HG03196 (cell line): ENCODE measurements at regions not wholly inside any gene's neighbourhood (a gene's known extent, or its start where the extent isn't known, plus 50 kb on each side); places are given as distances from the start of the nearest gene placed in this dataset.
A peak's percentile ranks its signal among the peaks of the same experiment; 100 is the strongest.
"Not testable (repeated sequence)": the region's sequence is repeated elsewhere in the genome, so short reads cannot be mapped to it uniquely, and the experiment has no call there.

Source experiments
- ATAC-seq: cut with Tn5 transposase; IDR thresholded peaks from one replicate; pipeline ENCODE4 v1.9.1; 2021; ENCODE audit not compliant: unreplicated experiment

DNA sequence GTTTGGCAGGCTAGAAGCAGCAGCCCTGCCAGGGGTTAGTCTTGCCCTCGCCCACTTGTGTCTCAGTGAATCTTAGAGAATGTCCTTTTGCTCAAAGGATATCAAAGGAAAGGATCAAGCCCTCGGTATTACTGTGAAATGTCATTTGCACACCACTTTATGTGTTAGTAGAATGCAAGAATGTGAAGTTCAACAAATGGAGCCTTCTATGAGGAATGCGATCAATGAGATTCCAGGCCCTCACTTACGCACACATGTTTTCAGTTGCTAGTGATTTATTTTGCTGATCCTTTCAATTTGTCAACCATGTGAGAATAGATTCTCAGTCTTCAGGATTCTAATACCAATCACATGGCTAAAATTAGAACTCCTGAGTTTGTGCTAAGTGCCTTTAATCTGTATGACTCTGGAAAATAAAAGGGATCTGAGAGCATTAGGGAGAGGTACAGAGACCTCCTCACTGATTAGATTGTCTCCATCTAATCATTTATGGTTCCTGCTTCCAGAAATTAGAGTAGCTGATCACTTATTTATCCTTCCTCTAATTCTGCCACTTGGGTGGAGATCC, 123.0 kb upstream of the SP4 start:
- no peak for ATAC-seq

DNA sequence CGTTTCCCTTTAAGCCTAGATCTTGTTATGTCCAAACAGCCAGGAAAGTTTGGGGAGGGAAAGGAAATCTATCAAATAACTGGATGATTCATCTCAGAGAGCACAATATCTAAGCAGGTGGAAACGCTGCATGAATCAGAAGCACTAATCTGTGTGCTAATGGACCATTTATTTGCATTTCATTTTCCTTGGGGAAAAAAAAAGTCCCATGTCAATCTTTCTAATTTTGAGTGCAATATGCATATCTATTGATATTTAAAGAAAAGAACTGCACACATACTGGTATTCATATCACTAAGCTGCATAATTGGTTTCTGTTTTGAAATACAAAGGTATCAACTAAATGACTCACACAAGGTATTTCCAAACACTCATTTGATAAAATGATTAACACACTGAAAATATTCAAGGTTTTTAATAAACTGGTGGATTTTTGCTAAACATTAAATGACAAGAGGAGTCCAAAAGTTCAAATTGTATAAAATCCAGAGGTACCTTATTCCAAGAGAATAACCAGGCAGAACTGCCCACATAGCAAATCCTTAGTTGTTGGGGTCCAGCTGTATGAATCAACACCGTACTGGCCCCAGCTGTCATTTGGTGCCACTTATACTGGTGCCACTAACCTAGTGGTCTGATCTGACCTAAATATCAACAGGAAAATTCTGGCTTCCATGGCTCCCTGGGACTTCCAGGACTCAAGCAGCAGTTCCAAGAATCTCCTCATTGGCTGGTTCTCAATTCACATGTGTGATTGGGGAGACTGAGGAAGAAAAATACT, 122.2 kb upstream of the SP4 start:
- no peak for ATAC-seq

DNA sequence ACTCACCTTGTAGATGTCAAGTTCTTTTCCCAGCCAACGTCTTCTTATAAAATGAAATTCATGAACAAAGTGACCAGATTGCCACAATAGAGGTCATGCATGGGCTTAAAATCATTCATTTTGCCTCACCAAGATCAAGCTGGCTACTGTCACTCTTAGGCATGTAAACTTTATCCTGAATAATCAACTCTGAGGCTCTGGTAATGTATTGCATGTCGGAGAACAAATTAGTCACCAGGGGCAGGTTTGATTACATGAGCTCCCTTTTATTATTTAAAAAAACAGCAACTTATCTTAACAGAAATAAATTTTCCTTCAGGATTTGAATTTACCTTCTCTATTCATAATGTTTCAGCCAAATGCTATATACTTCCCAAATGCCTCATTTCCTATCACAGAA, 112.9 kb upstream of the SP4 start:
- no peak for ATAC-seq

DNA sequence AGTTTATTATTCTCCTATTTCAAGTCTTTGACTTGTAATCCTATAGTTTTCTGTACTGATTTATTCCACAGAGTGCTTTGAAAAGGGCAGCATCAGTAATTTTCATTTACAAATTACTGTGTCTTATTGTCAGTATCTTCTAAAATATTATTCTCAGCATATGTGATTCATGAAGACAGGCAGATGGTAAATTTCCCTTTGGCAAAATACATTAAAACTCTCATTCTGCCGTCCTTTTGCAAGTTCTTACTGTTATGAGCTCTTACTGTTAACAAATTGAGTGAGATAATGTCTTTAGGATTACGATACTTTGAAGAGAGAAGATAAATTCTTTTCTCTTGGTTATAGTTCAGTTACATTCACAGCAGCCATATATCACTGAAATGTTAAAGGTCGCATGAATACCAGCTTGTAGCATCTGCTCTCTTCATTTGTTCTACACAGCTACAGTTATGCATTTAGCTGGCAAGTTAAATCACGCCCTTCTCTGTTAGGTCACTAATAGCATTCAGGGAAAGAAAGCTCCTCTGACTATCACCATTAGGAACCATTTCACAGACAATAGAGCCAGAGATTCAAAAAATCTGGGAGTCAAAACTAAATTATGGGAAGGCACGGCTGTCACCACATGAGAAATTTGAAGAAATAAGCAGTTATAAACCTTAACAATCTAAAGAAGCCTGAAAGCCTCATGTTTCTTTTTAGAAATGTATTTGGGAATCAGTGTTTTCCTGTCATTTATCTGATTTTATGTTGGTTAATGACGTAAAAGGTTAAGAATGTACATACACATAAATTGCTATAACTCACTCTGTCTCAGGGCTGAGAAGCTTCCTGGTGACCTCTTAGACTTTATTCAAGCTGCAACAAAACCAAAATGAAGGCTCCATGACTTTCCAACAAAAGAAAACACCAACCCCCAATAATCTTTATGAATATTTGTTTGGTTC, 109.6 kb upstream of the SP4 start:
- ATAC-seq = no peak

DNA sequence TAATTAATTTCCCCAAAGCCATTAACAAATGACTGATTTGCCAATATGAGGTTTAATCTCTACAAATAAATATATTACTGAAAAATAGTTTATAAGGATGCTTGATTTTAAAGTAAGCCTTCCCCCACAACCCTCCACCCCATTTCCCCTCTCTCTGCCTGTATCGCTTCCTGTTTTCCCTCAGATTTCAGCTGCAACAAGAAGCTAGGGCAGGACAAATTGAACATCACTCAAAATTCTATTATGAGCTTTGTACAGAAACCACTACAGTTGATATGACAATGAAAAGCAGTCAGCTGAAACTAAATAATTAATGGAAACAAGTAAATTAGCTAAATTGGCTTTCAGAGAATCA, 109.0 kb upstream of the SP4 start:
- no peak for ATAC-seq

DNA sequence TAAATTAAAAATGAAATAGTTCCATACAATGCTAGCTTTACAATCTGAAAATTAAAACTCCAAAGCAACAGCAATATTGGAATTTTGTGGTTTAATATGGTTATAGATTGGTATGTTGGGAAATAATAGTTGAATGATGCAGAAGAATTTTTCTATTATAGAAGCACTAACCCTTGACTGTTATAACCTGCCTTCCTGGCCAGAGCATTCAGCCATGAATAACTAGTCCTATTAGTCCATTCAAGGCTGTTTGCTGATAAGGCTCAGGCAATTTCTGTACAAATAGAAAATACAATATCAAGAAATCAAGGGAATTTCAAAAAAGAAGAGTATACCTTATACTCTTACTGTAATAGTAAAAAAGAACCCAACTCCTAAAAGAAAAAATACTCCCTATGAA, 101.6 kb upstream of the SP4 start:
- ATAC-seq = no peak

DNA sequence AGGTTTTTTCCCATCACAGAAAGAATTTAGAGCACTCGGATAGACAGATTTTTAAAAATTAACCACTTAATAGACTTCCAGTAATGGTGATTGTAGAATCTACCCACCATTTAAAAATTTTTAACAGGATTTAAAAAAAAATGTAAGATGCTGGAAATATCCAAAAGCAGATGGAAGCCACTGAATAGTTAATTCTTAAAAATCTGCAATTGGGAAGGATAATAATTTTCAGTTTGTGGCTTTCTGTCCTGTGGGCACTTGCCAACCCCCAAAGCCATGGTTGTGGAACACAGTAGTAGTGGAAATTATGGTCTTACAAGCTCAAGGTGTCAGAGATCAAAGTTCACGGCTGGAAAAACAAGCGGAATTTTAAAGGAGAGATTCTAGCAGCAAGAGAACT, 101.0 kb upstream of the SP4 start:
- ATAC-seq = no peak

DNA sequence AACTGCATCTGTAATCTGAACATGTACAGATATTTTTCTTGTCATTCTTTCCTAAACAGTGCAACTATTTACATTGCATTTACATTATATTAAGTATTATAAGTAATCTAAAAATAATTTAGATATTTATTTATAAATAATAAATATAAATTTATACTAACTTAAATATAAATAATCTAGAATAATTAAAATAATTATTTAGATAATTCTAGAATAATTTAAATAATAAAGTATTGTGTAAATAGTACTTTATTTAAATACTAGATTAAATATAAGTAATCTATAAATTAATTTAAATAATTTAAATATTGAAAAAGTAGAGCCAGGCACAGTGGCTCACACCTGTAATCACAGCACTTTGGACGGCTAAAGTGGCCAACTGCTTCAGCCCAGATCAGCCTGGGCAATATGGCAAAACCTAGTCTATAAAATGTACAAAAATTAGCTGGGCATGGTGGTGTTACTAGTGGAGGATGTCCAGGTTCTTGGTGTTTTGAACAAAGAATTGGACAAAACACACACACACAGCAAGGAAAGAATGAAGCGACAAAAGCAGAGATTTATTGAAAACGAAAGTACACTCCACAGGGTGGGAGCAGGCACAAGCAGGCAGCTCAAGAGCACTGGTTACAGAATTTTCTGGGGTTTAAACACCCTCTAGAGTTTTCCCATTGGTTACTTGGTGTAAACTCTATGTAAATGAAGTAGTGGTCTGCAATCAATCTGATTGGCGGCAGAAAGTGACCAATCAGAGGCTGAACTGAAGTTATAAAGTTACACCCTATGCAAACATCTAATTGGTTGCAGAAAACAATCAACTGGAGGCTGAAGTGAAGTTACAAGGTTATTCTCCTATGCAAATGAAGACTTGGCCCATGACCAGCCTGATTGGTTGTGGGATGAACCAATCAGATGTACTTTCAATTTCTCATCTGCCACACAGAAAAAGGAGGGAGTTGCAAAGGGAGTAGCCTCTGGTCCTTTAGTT, 100.2 kb upstream of the SP4 start:
- no peak for ATAC-seq

DNA sequence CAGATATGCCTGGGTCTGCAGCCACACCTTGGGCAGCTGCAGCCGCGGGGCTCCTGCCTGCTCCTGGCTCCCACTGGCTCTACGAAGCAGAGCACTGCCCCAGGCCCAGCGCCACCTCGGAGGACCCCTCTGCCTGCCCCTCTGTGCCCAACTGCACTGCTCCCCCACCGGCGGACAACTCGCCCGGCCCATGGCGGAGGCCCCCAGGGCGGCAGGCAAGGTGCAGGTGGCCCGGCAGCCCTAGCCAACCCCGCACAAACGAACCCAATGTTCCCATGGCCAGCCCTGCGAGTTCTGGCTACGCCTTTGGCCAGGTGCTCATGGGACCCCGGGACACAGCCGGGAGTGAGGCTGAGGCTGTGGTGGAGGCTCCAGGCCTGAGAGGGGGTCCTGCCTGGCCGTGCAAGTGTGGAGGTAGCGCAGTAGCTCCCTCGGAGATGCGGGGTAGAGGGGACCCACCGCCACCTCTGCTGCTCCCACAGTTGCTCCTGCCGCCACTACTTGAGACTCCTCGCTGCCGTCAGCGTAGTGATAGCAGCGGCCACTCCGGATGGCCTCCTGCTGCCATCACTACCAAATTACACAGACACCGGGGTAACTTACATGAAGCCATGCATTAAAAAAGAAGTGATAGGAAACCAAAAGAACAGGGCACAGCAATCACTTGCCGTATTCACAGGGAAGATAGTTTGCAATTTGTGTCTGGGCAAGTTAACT, 97.3 kb upstream of the SP4 start:
- no peak for ATAC-seq

DNA sequence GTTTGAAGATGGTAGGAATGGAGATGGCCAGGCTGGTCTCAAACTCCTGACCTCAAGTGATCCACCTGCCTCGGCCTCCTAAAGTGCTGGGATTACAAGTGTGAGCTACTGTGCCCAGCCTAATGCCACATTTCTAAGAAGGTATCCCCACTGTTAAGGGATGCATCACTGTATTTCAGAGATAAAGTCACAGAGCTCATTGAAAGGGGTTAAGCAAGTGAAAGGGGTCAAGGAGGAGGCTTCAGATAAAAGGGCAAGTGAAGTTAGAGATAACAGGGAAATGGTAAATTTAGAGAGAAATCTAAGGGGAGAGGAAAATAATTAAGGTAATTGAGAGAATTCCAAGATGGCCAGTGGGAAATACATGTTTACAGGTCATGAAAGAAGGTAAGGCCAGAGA, 93.0 kb upstream of the SP4 start:
- no peak for ATAC-seq

DNA sequence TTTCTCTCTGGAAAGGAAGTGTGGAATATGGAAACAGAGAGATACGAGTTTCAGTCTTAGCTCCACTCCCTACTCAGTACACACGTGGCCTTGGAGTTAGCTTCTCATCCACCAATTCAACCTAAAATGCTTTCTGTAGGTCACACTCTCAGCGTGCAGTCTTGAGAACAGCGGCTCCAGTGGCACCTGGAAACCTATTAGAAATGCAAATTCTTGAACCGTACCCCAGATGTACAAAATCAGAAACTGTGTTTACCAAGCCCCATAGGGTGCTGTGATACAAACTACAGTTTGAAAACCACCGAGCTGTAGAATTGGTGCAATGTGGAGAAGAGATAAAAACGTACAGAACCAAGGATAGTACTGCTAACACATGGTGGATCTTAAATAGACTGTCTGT, 91.1 kb upstream of the SP4 start:
- no peak for ATAC-seq

DNA sequence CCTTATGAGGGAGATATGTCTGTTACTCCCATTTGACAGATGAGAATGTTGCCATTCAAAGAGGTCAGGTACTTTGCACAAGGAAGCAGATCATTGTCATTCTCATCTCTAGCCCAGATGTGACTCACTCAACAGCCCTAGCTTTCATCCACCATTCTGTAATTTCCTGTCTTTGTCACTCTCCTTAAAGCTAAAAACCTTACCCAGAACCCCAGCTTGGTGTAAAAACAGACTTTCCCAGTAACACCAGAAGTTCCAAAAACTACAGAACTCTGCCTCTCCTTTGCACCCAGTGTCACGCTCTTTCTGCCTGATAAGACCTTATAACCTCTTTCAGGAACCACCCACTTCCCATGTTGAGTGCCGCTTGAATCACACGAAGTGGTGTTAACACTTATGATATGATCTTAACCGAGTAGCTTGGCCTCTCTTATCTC, 89.1 kb upstream of the SP4 start:
- ATAC-seq = no peak

DNA sequence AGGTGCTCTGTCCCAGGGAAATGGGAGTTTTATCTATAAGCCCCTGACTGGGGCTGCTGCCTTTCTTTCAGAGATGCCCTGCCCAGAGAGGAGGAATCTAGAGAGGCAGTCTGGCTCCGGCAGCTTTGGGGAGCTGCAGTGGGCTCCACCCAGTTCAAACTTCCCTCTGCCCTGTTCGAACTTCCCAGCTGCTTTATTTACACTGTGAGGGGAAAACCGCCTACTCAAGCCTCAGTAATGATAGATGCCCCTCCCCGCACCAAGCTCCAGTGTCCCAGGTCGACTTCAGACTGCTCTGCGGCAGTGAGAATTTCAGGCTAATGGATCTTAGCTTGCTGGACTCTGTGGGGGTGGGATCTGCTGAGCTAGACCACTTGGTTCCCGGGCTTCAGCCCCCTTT, 83.0 kb upstream of the SP4 start:
- ATAC-seq = not testable (repeated sequence)

DNA sequence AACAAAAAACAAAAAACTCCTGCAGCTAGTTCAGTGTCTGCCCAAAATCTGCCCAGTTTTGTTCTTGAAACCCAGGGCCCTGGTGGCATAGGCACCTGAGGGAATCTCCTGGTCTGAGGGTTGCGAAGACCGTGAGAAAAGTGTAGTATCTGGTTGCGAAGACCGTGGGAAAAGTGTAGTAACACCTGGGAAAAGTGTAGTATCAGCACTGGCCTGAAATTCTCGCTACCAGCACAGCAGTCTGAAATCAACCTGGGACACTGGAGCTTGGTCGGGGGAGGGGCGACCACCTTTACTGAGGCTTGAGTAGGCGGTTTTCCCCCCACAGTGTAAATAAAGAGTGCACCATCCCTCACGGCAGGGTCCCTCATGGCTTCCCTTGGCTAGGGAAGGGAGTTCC, 82.5 kb upstream of the SP4 start:
- no peak for ATAC-seq

DNA sequence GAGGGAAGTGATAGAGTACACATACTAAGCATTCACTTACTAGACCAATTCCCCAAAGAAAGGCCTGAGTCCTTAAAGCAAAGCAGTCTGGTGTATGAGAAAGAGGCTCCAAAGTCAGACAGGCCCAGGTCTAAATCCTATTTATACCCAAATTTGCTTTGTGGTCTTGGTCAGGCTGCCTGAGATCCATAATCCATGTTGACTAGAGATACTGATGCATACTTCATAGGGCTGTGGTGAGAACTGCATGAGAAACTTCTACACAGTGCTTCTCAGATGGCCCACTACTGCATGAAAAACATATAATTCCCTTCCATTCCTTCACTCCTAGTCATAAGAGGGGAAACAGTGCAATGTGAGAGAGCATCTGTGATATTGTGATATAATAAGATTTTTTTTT, 81.6 kb upstream of the SP4 start:
- no peak for ATAC-seq

DNA sequence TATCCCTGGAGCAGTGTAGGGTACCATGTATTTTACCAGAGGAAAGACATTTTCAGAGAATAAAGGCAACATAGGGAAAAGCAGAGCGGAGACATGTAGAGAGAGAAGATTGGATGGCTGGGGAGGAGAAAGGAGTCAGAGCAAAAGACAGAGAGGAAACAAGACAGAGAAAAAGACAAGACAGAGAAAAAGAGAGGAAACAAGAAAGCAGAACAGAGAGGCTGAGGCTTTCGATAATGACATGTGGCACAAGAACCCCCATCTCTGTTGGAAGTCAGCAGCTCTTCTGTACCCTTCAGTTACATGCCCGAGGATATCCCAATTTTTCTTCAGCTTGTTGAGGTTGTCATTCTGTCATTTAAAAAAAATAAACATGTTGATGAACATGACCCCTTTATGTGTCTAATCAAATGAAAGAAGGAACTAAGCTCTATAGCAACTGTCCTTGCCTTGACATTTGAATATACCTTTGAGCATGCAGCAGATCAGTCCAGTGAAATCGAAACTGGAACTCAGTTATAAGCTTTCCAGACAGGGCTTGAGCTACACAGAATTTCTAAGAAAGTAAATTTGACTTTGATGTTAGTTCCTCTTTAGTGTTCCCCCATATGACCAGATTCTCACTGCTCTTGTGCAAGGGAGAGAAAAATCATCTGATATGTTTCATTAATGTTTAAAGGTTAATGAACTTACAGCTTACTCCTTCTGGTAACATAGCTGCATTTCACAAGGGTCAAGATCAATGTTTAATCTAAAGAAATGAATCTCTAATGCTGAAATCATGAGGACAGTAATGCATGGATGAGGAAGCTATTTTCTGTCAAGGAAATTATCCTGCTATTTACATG, 75.1 kb upstream of the SP4 start:
- ATAC-seq = peak; percentile 81

DNA sequence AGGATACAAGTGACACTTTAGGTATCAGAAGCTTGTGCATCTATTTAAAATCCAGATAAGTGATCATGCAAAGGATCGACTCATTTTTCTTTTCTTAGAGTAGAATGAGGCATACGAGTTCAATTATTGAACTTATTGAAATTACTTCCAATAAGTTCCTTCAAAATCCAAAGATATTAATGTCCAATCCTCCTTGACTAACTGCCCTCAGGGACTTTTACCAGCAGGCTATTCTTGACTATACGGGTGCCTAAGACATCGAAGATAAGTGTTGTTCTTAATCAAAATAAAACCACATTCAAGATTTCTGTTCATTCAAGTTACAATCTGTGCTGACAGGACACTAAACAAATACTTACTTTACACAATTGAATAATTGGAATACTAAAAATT, 74.5 kb upstream of the SP4 start:
- no peak for ATAC-seq

DNA sequence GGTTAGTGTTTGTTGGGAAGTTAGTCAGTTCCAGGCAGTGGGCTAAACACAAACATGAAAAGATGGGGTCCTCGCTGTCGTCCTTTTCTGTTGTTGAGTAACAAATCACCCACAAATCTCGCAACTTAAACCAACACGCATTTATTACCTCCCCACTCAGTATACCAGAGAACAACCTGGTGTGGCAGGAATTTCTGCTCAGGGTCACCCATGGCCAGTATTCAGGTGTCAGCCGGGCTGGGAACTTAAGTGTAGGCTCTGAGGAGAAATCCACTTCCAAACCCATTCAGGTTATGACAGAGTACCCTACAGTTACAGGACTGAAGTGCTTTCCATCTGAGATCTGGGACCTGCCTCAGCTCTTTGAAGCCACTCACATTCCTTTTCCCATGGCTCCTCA, 73.6 kb upstream of the SP4 start:
- ATAC-seq = no peak

DNA sequence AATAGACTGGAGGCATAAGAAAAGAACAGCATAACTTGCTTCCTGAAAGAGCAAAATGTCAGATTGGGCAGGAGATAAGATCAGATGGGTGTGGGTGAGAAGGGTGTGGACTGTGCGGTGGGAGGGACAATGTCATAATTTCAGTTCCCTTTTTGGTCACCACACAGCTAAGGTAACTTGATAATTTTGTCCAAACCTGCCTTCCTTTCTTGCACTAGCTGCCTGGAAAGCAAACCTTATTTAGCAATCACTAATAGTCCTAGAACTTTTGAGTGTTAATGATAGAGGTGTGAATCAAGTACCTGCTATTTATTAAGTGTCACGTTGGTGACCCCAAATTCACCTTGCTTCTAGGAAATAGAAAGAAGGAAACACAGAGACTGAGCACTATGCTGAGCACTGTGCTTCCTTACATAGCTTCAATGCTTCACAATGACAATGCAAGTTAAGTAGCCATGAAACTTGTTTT, 72.4 kb upstream of the SP4 start:
- ATAC-seq = peak; percentile 89
